ENCODE measurements at regions not wholly inside any gene's neighbourhood (a gene's known extent, or its start where the extent isn't known, plus 50 kb on each side); places are given as distances from the start of the nearest gene placed in this dataset.

- no peak for TF ChIP-seq TARDBP (IDR thresholded peaks at IDR 0.05)
- TF ChIP-seq SP1 (IDR thresholded peaks at IDR 0.05) = no peak
- TF ChIP-seq BHLHE40 (IDR thresholded peaks at IDR 0.05; ENCODE audit: borderline replicate concordance) = no peak
- TF ChIP-seq HDGF (IDR thresholded peaks at IDR 0.05; ENCODE audit: borderline replicate concordance) = no peak
- no peak for TF ChIP-seq L3MBTL2 (conservative IDR thresholded peaks at IDR 0.05)
- no peak for TF ChIP-seq FOXM1 (IDR thresholded peaks at IDR 0.05; ENCODE audit: borderline replicate concordance)
- no peak for TF ChIP-seq SUZ12 (IDR thresholded peaks at IDR 0.05)
- no peak for TF ChIP-seq NFRKB (IDR thresholded peaks at IDR 0.05)
Measured at GRCh38 chr16:65583498-65583897, 461.6 kb upstream of the CDH11 start.

All from HEK293T (cell line).